Fibroblast of pulmonary artery (primary cell): ENCODE measurements at regions not wholly inside any gene's neighbourhood (a gene's known extent, or its start where the extent isn't known, plus 50 kb on each side); places are given as distances from the start of the nearest gene placed in this dataset.

Experiments used
- DNase-seq: peaks from one replicate; pipeline ENCODE4 v3.0.0-alpha.2; 2010; ENCODE audit warnings: low read depth
- H3K4me3 ChIP-seq: replicated peaks from 2 replicates; pipeline ENCODE4 v1.5.1; 2011; ENCODE audit warnings: low read depth, mild to moderate bottlenecking, control low read depth, low read length, moderate library complexity
- TF ChIP-seq, protein P1 (sequence below): IDR thresholded peaks from 2 replicates; pipeline ENCODE4 v1.5.1; 2011; ENCODE audit warnings: mild to moderate bottlenecking, control low read depth, low read length, inconsistent platforms; ENCODE audit errors: missing control alignments

- no peak overlapping the region for H3K4me3 ChIP-seq
- DNase-seq, result no peak
- TF ChIP-seq, protein P1, sequence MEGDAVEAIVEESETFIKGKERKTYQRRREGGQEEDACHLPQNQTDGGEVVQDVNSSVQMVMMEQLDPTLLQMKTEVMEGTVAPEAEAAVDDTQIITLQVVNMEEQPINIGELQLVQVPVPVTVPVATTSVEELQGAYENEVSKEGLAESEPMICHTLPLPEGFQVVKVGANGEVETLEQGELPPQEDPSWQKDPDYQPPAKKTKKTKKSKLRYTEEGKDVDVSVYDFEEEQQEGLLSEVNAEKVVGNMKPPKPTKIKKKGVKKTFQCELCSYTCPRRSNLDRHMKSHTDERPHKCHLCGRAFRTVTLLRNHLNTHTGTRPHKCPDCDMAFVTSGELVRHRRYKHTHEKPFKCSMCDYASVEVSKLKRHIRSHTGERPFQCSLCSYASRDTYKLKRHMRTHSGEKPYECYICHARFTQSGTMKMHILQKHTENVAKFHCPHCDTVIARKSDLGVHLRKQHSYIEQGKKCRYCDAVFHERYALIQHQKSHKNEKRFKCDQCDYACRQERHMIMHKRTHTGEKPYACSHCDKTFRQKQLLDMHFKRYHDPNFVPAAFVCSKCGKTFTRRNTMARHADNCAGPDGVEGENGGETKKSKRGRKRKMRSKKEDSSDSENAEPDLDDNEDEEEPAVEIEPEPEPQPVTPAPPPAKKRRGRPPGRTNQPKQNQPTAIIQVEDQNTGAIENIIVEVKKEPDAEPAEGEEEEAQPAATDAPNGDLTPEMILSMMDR, result no peak
Measured at GRCh38 chr17:72357764-72358365, 237.0 kb downstream of the SOX9 start.

DNA sequence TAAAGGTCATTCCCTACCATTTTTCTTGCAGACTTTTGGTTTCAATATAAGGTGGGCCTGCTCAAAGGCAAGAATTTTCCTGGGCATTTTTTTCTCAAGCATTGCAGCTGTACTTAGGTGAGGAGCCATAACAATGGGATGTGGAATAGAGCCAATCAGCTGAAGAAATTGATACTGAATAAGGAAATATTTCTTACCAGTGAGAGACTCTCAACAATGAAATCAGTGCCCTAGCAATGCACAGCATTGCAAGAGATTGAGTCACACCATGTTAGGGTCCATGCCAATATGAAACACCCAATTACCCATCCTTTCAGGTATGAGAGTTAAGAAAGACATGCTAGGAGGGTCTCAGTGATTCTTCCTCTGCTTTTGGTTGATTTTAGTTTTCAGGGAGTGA, 237.6 kb downstream of the SOX9 start:
- peak; percentile 81 for DNase-seq
- TF ChIP-seq, protein P1, result no peak
- no peak overlapping the region for H3K4me3 ChIP-seq

DNA sequence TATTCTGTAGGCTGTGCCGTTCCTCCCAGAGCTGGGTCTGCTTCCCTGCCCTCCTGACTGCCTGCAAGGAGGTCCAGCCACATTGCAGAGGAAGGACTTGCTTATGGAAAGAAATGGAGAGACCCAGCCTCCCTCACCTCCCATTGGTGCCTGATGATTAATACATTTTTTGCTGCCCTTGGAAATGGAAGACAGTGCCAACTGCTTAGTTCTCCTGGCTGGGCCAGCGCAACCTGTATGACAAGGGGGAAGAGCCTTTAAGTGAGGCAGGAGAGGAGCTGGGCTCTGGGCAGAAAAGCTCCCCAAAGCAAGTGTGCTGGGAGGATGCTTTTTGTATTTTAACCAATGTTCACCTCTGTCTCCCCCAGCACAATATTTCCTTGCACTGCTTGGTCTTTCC, 238.5 kb downstream of the SOX9 start:
- no peak overlapping the region for H3K4me3 ChIP-seq
- DNase-seq, result no peak
- TF ChIP-seq, protein P1, result no peak

- no peak for DNase-seq
- TF ChIP-seq, protein P1, result no peak
Measured at GRCh38 chr17:72359811-72360210, 239.0 kb downstream of the SOX9 start.

DNA sequence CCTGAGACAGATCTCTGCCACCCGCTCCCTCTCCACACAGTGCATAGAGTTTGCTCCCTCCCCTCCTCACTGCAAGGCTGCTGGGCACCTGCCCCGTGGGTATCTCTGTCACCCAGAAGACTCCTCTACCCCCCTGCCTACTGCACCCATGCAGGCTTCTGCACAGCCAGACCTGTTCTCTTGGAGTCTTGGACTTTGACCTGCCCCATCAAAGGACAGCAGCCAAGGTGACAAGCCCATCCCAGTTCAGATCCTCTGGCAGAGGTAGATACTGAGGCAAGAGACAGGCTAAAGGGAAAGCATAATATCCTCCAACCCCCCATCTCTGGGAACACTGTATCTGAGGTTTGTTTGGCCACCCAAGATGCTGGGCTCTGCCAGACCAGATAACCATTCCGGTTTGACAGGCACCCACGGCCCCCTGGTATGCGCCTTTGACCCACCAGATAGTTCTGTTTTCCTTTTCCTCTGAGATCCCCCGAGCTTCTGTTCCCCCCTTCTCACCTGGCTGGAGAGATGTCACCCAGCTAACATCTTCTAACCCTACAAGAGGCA, 239.6 kb downstream of the SOX9 start:
- no peak overlapping the region for H3K4me3 ChIP-seq
- TF ChIP-seq, protein P1, result no peak
- DNase-seq, result no peak

More at GRCh38 chr17:72359811-72360210, 239.0 kb downstream of the SOX9 start:
- H3K4me3 ChIP-seq, result no peak overlapping the region

GRCh38 chr17:72361892-72362291, 241.1 kb downstream of the SOX9 start:
- TF ChIP-seq, protein P1, result no peak
- no peak for DNase-seq
- H3K4me3 ChIP-seq, result no peak overlapping the region
